ENCODE measurements at regions not wholly inside any gene's neighbourhood (a gene's known extent, or its start where the extent isn't known, plus 50 kb on each side); places are given as distances from the start of the nearest gene placed in this dataset.

- TF ChIP-seq YY1 (IDR thresholded peaks at IDR 0.05; ENCODE audit: low read depth, low read length) (no peak), POLR2A (IDR thresholded peaks at IDR 0.05; ENCODE audit: control extremely low read depth in 1 of 2, low read depth in 2 of 2, low read length in 2 of 2) (no peak), TCF12 (IDR thresholded peaks at IDR 0.05; ENCODE audit: low read depth, low read length) (no peak), GTF2F1 (IDR thresholded peaks at IDR 0.05; ENCODE audit: borderline replicate concordance, low read depth, low read length) (no peak), POLR2AphosphoS5 (IDR thresholded peaks at IDR 0.05; ENCODE audit: low read depth, low read length) (no peak), GABPA (IDR thresholded peaks at IDR 0.05; ENCODE audit: borderline replicate concordance, insufficient read depth, low read length) (no peak), CTCF (IDR thresholded peaks at IDR 0.05; ENCODE audit: control extremely low read depth in 1 of 3, insufficient read depth in 1 of 3, low read depth in 1 of 3, low read length in 3 of 3) (no peak), RBBP5 (IDR thresholded peaks at IDR 0.05; ENCODE audit: borderline replicate concordance, low read depth, low read length) (no peak), RAD21 (IDR thresholded peaks at IDR 0.05 in 1 of 2, conservative IDR thresholded peaks at IDR 0.05 in 1 of 2; ENCODE audit: low read depth in 2 of 2, low read length in 2 of 2) (no peak), SP1 (IDR thresholded peaks at IDR 0.05; ENCODE audit: low read depth, low read length) (no peak), ATF2 (IDR thresholded peaks at IDR 0.05; ENCODE audit: low read length) (no peak)
These were observed 361.4 kb upstream of the PTBP2 start for GRCh38 chr1:96360036-96360795.

Data from H1 (cell line).